C4-2B (cell line): ENCODE measurements at regions not wholly inside any gene's neighbourhood (a gene's known extent, or its start where the extent isn't known, plus 50 kb on each side); places are given as distances from the start of the nearest gene placed in this dataset.

ENCODE experiments used
- H3K27ac ChIP-seq: fragments of 450-650 bp; 2 replicates; pipeline ENCODE4 v1.5.1; 2017
- CTCF ChIP-seq: fragments of 450-650 bp; conservative IDR thresholded peaks from 2 replicates; pipeline ENCODE4 v1.5.1; 2017; ENCODE audit warnings: mild to moderate bottlenecking
- ZFX ChIP-seq: fragments of 450-650 bp; IDR thresholded peaks from 2 replicates; pipeline ENCODE4 v1.6.1; 2017

- TF ChIP-seq ZFX (no peak), CTCF (no peak)
- no peak overlapping the region for H3K27ac ChIP-seq
Measured at GRCh38 chr10:3584926-3585784, 199.9 kb downstream of the KLF6 start.

GRCh38 chr10:3580565-3580964 lies 204.4 kb downstream of the KLF6 start:
- TF ChIP-seq CTCF (no peak), ZFX (no peak)
- no peak overlapping the region for H3K27ac ChIP-seq

- H3K27ac ChIP-seq = no peak overlapping the region
- TF ChIP-seq ZFX = no peak
- no peak for TF ChIP-seq CTCF
Measured at GRCh38 chr10:3579845-3580244, 205.2 kb downstream of the KLF6 start.

DNA sequence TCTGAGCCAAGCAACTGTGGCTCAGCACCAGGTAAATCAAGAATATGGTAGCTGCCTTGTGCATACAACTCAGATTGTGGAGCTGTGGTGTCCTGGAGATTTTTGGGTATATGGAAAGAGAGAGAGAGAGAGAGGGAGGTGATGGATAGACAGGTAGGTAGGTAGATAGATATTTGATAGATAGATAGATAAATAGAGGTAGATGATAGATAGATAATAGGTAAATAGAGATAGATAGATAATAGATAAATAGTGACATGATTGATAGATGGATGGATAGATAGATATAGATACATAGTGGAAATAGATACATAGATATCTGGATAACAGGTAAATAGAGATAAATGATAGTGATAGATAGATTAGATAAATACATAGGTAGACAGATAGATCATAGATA lies 206.3 kb downstream of the KLF6 start:
- H3K27ac ChIP-seq = no peak overlapping the region
- TF ChIP-seq CTCF (no peak), ZFX (no peak)

DNA sequence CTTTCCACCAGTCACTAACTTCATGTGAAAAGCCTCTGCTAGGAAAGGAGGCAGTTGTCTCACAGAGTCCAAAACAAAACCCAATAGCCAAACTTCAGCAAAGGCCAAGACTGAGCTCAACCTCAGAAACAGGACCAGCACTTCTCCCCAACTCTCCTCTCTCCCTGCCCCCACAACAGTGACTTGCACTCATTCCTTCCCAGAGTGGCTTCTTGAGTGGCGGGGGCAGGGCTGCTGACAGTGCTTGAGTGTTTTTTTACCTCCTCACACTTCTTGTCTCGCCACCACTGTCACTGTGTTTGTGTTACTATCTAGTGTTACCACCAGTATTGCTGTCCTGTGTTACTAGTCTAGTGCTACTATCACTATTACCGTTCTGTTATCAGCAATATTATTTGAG lies 206.8 kb downstream of the KLF6 start:
- H3K27ac ChIP-seq = no peak overlapping the region
- TF ChIP-seq ZFX (no peak), CTCF (no peak)

DNA sequence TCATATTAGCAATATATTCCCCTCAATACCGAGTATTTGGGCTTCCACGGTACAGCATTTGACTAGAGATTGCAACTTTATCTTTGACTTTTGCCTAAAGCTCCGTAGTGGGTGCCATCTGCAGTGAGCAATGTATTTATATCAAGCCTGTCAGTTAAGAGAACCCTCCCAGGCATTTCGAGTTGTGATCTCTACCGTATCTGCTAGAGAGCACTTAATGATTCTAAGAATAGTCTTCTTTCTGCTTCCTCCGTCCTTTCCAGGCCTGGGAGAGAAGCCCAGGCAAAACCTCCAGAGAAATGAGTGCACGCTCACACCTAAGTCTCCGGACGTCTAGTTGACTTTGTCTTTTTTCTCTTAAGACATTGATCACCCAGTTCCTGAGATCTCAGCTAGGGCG lies 210.6 kb downstream of the KLF6 start:
- no peak overlapping the region for H3K27ac ChIP-seq
- TF ChIP-seq ZFX = no peak
- TF ChIP-seq CTCF = no peak

DNA sequence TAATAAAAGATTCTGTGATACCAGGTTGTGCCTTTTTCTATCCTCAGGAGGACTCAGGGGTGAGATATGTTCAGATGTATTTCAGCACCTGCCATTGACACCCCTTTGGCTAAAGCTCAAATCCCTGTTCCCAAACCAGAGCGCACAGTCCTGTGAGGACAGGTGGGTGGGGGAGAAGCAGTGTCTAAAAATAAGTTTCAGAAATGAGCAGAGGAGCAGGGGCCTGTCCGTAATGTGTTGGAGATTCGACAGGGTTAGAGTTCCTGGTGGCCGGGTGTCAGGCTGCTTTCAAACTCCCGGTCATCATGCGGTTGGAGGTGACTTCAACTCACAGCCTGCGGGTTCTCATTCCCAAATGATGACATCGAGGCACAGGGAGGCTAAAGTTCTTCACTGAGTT lies 211.5 kb downstream of the KLF6 start:
- no peak overlapping the region for H3K27ac ChIP-seq
- TF ChIP-seq ZFX = no peak
- no peak for TF ChIP-seq CTCF
